GM21529 (cell line): ENCODE measurements at regions not wholly inside any gene's neighbourhood (a gene's known extent, or its start where the extent isn't known, plus 50 kb on each side); places are given as distances from the start of the nearest gene placed in this dataset.

Source experiments
- ATAC-seq: cut with Tn5 transposase; IDR thresholded peaks from one replicate; pipeline ENCODE4 v1.9.1; 2021; ENCODE audit not compliant: unreplicated experiment

DNA sequence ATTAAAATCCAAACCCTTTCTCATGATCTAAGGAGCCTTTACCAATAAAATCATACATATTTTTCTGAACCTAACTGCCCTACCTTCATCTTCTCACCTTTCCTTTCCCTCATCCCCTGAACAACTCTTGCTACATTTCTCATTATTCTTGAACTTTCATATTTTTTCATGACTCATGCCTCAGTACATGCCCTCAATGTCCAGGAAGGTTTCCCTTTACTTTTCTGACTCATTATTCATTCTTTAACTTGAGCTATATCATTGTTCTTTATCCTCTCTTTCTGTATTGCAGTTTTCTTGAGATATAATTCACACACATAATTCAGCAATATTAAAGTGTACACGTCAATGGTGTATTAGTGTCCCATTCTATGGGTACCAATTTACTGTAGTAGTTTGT lies 231.0 kb downstream of the ALG10B start:
- no peak for ATAC-seq

DNA sequence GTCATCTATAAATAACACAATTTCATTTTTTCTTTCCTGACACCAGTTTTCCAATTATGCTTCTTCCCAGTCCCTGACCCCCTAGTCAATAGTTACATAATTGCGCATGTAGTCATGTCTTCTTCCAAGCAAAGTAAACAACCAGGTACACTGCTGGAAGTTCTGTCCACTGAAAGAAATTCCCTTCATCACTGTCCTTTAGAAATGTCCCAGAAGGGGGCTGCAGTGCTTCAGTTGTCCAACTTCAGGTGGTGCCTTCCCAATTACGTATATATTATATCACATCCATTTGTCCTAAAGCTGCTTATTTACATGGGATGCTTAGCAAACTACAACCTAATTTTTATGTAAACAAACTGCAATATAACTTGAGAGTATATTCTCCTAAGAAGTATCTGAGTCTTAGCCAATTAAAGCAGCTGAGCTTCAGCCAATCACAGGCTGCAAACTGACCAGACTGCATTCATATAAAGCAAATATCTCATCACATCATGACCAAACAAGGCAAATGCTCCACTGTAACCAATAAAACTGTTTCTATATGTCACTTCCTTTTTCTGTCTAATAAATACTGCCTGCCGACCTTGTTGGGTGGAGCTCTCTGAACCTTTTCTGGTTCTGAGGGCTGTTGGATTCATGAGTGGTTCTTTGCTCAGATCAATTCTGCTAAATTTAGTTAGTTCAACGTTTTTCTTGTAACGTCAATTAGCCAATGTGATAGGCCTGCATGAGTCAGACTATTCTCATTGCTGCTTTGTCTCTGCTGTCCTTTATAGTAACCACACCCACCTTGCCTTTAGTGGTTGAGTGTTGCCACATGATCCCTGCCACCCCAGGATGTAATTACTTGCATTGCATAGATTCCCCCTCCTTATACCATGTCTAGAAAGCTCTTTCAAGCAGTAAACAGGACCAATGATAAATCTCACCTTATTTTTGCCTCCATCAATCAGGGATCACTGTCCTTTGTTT lies 239.3 kb downstream of the ALG10B start:
- no peak for ATAC-seq

DNA sequence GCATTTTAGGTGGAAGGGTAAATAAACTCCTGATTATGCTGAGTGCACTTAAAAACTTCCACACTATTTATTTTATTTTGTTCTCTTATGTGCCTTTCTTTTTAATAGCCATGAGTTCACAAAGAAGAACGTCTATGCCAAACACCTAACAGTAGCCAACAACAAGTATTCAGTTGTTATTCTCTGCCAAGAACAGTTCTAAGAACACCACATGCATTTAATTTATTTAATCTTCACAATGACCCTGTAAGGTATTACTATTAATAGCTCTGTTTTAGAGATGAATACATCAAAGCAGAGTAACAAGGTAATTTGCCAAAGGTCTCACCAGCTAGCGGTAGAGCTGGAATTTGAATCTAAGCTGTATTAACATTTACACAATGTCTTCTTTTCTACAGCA lies 240.1 kb downstream of the ALG10B start:
- no peak for ATAC-seq

DNA sequence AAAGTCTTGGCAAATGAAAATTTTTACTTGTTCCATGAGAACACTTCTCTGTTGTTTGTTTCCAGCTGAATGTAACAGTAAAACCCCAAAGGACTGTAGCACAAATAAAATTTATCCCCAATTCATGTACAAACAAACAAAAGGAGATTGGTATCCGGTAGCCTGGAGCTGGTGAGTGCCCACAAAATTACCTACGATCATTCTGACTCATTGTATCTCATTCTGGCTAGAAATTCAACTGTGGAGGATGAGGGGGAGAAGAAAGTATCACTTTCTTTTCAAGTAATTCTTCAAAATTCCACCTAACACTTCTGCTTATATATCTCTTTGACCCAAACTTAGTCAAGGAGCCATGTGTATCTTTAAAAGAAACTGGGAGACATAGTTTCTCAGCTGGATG lies 268.5 kb downstream of the ALG10B start:
- ATAC-seq, result no peak

DNA sequence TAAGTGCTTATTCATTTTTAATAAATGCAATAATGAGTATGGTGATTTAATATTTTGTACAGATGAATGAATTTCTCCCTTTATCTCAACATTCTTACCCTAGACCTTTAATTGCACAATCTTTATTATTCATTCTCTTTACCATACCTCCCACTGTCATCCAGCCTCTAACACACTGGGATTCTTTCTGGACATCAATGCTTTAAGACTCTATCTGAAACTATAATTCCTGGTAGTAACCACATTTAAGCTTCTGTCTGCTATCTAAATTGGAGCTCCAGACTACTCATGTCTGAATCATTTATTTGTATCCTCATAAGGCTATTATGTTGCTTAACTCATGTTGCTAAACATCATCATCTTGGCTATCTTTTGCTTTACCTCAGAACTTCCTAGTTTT lies 270.2 kb downstream of the ALG10B start:
- no peak for ATAC-seq

DNA sequence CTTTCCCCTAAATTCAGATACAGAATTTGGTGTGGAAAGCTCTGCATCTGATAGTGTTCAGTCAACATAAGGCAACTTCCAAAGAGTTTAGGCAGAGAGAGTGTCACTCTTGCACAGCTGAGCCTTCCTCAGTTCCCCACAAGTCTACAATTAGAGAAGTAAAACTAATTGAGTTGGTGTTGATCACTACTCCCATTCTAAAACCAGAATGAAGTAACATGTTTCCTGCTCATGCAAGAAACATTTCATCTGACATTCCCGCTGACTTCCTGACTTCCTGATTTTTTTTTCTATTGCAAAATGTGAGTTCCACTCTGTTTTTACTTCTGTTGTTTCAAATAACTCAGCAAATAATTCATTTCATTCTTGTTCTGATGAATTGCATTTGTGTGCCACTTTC lies 271.0 kb downstream of the ALG10B start:
- ATAC-seq, result no peak

DNA sequence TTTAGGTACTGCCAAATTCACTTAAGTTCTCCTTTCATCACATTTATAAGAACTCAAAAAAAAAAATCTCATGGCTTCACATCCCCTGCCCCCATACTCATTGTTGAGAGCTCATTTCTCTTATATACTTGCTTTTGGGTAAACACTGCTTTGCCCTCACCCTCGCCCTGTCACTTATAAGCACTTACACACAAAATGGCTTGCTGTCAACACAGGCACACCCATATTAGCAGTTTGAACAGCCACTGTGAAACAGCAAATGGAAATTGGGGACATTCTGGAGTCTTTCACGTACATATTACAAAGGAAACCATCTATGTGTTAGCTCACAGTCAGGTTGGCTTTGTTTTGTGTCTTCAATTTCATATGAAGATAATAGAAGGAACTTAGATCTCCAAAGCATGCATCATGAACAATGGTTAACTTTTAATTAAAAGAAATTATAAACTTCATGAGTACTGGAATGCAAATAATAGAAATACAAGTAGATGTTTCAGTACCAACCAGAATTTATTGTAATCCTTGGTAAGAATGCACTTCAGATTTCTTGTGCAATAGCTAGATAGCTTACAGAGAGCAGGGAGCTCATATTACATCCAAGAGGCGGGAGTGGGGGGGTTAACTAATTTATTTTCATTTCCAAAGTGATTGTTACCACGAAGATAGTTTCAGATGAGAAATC lies 272.2 kb downstream of the ALG10B start:
- ATAC-seq, result no peak

DNA sequence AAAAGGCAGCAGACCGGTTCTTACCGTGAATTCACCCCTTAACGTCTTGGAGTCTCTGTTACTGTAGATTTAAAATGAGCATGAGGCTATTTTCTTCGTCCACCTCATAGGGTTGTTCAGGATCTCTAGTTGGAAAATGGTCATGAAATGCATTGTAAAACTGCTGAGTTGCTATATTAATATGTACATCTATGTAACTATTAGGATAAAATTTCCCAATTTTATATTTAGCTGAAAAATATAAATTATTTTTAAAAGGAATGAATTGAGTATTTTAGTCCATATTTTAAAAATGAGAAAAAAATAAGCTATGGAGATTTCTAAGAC lies 272.7 kb downstream of the ALG10B start:
- no peak for ATAC-seq

DNA sequence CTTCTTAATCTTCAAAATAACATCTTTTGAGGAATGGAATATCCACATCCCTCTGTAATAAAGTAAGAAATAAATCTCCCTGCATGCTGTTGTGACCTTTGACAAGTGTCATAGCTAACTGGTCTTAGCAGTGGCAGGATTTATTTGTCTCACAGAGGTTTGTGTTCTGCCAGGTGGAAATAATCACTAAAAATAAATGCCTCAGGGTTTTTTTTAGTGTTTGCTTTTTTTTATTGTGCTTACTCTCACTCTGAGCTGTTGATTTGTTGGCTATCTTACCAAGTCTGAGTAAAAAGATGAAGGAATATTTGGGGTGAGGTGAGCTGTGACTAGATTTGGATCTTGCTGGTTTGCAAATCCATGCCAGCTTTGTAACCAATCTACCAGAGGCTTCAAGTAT lies 285.4 kb downstream of the ALG10B start:
- ATAC-seq, result no peak
